HG03575 (cell line): ENCODE measurements at regions not wholly inside any gene's neighbourhood (a gene's known extent, or its start where the extent isn't known, plus 50 kb on each side); places are given as distances from the start of the nearest gene placed in this dataset.
"Not testable (repeated sequence)": the region's sequence is repeated elsewhere in the genome, so short reads cannot be mapped to it uniquely, and the experiment has no call there.

Source experiments
- ATAC-seq: cut with Tn5 transposase; IDR thresholded peaks from one replicate; pipeline ENCODE4 v1.9.1; 2021; ENCODE audit not compliant: unreplicated experiment, insufficient number of reproducible peaks, low FRiP score; ENCODE audit errors: extremely low read depth

DNA sequence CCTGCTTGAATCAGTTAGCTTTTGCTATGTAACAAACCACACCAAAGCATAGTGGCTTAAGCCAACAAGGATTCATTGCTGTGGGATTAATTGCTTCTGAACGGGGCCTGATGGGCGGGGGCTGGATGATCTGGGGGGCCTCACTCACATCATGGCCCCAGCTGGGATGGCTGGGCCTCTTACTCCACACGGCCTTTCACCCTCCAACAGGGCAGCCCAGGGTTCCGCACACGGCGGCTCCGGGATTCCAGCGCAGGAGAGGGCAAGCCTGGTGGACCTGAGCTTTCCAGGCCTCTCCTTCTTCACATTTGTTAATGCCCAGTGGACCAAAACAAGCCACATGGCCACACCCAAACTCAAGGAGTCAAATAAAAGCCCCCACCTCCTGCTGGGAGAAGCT is 86.3 kb upstream of the PHLPP1 start:
- no peak for ATAC-seq

DNA sequence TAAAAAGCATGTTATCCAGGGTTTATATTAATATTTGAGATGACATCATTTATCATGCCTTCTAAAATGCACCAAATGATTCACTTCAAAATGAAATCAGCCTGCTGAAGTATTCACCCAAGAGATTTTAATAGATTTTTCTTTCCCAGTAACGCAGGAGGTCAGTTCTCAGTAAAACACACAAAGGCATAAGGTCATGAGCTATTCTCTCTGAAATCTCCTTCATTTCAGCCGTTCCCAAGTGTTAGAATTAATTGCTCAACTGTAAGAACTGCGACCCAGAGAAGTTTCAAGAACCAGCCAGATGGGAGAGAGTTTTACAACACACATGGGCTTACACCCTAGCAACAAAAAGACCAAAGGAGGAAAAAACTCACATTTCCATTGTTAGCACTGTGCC is 84.2 kb upstream of the PHLPP1 start:
- ATAC-seq = no peak

- no peak for ATAC-seq
Measured at GRCh38 chr18:62632788-62633455, 82.4 kb upstream of the PHLPP1 start.

DNA sequence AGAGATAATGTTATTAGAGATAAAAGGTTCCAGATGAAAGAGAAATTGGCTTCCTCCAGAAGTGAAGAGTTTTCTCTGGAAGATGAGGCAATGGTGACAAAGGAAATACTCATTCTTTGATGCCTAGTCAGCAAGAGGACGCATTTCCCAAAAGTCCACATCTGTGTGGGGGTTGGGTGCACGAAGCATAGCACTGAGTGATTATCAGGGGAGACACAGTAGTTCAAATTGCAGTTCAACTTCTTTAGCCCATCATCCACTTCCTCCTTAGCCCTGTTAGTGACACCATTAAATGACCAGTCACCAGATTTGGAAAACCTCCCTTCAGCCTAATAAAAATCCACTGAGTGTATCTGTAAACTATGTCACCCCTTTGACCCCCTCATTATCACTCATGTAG is 80.9 kb upstream of the PHLPP1 start:
- no peak for ATAC-seq

GRCh38 chr18:62634979-62635630 is 80.2 kb upstream of the PHLPP1 start:
- no peak for ATAC-seq

DNA sequence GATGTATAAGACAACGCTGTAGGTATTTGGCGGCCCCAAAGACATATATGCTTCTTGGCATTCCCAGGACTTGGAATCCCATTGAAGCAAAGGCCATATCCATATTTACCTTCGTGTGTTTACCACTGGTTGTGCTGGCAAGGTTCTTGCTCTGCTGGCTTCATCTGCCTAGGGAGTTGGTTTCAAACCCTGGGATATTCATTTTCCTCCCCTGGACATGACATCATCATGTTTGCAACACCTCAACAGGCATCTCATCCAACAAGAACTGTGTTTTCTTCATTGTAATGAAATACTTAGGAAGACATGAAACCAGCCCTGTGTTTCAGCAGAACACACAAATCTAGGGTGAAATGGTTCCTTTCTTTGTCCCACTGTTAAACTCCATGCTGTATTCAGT is 77.9 kb upstream of the PHLPP1 start:
- no peak for ATAC-seq

DNA sequence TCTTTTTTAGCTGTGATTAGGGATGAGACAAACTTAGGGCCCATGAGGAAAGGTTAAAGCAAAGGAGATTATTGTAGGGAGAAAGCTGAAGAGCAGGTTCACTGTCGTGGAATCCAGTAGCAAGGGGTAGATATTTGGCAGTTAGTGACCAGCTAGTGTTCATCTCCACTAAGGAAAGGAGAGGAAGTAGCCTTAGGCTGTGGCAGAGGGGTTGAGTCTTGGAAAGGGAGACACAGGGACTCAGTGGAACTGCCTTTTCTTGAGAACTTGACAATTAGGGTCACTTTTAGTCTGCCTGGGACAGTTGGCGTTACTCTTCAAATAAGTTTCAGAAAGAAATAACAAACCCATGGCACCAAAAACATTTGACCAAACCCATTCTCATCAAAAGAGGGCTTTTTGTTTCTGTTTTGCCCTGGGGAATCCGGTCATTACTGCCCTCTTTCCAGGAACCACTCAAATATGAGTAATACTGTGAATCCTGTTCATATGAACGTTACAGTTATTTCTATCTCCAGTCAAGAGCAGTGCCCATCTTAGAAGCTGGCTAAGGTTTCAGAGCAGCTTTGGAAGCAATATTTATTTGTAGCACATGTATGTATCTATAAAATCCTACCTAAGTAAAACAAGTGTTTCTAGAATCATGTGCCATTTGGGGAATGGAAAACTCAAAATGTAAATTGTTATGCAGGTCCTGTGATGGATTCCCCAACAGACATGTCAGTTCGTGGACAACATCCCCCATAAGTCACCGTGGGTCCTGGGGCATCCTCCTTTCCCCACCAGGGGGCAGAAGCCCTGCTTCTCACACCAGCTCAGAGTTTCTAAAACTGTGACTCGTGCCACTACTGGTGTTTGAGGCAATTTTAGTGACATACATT is 77.3 kb upstream of the PHLPP1 start:
- ATAC-seq = no peak

DNA sequence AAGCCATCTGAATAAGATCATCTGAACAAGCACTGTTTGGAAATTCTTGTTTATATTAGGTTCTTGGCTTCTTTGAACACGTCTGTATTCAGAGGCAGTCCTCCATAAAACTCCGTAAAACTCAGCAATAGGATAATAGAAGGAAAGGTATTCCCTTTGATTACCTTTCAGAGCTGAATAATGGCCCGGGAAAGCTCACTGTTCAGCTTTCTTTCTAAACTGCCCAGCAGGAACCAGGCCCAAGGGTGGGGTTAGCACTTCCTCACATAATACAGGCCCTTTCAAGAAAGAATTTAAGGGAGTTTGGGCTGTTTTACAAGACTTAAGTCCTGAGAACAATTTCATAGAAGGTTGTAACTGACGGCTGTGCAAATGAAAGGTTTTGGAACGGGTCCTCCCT is 72.2 kb upstream of the PHLPP1 start:
- ATAC-seq = no peak

DNA sequence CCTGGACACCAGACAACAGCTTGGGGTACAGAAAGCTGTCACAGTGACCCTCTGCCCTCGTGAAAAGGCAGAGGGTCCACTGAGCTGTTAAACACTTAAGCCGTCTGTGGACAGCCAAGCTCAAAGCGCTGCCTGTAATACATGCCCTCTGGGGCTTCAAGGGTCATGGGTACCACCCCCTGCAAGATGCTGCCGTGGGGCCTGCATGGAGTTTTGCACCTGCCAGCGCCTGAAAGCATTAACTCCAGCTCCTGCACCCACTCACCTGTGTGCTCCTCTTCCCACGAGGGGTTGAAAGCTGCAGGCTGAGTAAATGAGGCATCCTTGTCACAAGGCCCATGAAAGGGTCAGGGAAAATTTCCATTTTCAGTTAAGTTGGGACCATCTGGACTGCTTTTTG is 70.6 kb upstream of the PHLPP1 start:
- no peak for ATAC-seq

DNA sequence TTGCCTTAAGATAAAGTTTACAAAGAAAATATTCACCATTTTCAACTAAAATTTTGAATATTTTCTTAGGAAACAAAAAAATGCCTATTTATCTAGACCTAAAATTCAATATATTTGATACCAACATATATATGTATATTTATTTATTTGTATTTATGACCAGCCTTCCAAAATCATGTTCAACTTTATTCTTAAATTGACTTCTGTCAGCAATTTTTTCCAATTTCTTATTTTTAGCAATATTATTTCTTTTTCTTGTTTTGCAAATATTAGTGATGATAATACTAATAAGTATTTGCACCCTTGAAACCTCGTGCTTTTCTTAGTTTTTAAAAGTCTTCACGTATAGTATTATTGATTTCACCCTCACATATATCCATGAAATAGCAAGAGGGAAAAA is 68.2 kb upstream of the PHLPP1 start:
- ATAC-seq = no peak

DNA sequence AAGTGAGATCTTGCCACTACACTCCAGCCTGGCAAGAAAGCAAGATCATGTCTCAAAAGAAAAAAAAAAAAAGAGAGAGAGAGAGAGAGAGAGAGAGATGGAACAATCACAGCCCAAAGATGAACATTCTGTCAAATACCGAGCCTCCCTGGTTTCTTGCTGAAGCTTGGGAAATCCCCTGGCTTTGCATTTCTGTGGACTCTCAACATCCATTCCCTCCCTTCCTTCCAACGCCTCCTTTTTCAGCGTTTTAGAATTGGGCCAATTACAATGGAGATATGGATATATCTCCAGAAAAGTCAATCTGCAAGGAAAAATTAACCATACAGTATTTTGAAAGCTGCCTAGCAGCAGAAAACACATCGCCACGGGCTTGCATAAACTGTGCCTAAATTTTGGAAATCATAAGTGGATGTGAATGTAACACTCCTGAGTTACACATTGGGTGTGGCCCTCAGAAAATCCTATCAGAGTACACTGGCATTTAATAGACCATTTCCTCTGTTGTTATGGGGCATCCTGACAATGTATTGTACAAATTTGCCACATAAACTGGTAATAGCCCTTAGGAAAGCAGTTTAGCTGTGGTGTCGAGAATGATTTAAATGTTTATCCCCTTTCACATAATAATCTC is 67.2 kb upstream of the PHLPP1 start:
- ATAC-seq = no peak

DNA sequence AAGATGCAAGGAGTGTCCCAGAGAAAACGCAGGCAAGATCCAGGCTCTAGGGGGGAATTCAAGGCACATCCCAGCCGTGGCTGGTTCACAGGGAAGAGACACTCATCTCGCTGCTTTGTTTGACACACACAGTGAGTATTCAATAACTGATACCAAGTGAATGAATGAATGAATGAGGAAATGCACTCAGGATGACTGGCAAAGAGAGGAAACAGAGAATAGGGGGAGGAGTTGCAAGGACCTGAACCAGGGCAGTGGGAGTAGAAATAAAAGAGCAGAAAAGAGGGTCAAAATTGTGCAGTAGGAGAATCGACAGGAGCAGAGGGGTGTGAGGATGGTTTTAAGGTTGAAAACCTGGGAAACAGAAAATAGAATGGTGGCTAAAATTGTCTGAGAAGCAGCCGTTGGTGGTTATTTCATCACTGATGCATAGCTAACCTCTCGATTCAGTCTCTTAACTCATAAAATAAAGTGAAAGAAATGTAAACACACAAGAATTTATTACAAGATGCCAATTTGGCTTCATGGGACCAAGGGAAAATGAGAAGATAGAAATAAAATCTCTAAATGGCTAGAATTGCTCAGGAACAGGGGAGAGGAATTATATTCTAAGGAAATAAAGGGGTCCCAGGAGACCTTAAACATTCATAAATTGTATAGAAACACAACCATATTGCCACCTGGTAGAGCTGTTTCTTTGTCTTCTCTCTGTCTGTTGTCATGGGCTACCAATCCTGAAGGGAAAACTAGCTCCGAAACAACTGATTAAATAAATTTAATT is 63.9 kb upstream of the PHLPP1 start:
- no peak for ATAC-seq

DNA sequence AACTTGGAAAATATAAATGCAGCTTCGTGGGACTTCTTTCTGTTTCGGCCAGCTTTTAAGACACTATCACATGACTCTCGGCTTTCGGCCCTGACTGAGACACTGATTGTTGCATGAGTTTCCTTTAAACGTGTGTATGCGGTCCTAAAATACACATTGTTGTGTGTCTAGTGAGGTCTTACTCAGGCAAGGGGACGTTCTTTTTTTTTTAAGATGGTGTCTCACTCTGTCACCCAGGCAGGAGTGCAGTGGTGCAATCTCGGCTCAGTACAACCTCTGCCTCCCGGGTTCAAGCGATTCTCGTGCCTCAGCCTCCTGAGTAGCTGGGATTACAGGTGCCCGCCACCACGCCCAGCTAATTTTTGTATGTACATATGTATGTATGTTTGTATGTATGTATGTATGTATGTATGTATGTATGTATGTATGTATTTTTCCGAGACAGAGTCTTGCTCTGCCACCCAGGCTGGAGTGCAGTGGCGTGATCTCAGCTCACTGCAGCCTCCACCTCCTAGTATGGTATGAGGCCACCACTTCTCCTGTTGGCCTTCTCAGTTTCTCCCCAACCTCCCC is 63.2 kb upstream of the PHLPP1 start:
- not testable (repeated sequence) for ATAC-seq

DNA sequence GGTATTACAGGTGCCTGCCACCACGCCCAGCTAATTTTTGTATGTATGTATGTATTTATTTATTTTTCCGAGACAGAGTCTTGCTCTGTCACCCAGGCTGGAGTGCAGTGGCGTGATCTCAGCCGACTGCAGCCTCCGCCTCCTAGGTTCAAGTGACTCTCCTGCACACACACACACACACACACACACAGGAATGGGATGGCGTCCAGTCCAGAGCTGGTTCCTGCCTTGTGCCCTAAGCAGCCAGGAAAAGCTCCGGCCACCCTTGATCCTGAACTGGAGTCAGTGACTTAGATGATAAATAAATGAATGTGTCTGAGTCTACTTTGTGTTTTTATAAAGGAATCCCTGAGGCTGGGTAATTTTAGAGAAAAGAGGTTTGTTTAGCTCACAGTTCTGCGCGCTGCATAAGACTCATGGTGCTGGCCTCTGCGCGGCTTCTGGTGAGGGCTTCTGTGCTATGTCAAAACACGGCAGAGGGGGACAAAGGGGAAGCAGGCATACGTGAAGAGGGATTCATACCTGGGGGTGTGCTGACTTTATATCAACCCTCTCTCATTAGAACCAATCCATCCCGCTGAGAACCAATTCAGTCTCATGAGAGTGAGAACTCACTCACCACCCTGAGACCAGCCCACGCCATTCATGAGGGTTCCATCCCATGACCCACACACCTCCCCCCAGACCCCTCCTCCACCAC is 59.7 kb upstream of the PHLPP1 start:
- ATAC-seq = no peak

DNA sequence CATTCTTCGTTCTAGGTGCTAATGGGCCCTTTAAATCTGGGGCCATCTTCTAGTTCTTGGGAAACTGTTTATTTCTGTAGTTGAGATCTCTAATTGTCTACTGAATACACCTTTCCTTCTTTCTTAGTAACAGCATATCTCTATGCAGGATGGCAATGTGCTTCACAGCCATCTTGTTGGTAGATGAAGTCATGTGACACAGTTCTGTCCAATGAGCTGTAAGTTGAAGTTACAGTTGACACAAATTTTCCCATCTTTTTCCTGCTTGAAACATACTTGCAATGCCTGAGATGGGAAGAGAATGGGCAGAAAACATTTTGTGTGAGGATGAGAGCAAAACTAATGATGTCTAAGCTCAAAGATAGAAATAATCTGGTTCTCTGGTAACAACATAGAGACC is 57.3 kb upstream of the PHLPP1 start:
- no peak for ATAC-seq

- ATAC-seq = no peak
Measured at GRCh38 chr18:62659698-62660097, 55.6 kb upstream of the PHLPP1 start.

DNA sequence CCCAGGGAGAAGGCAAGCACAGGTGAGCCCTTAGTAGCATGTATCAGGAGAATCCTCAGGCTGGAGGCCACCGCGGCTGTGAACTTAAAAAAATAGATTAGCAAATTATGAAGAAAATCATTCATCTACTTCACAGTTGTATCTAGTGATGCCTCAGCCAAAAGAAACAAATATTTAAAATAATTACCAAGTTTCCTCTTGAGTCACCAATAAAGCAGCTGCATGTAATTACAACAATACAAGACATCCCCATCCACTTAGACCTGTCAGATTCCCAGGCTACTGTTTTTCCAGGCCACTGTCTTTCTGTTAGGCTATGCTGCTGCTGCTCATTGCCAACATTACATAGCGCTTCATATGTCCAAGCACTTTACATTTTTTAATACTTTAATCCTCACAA is 54.6 kb upstream of the PHLPP1 start:
- ATAC-seq = no peak

GRCh38 chr18:62663731-62664336 is 51.5 kb upstream of the PHLPP1 start:
- ATAC-seq = peak; percentile 79
